NCI-H2171 treated with DMSO at 0.1 percent for 48 hours (cell line): ENCODE measurements at regions not wholly inside any gene's neighbourhood (a gene's known extent, or its start where the extent isn't known, plus 50 kb on each side); places are given as distances from the start of the nearest gene placed in this dataset.

Experiments
- DNase-seq: peaks from one replicate; lab custom pipeline; 2025; lab: John Stamatoyannopoulos, UW

DNA sequence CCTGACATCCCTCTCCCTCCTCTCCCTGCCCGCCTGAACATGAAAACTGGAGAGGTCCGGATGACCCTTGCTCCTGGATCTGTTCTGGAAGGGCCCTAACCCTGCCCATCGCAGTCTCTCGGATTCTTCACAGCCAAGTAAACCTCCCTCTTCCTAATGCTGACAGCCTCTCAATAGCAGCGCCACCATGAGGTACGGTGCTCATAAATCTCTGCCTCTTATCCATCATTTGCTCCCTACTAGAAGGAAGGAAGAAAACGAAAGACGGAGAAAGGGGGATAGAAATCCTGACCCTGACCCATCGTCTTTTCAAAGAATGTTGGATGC is 257.9 kb downstream of the BCL11A start:
- DNase-seq, result no peak

DNA sequence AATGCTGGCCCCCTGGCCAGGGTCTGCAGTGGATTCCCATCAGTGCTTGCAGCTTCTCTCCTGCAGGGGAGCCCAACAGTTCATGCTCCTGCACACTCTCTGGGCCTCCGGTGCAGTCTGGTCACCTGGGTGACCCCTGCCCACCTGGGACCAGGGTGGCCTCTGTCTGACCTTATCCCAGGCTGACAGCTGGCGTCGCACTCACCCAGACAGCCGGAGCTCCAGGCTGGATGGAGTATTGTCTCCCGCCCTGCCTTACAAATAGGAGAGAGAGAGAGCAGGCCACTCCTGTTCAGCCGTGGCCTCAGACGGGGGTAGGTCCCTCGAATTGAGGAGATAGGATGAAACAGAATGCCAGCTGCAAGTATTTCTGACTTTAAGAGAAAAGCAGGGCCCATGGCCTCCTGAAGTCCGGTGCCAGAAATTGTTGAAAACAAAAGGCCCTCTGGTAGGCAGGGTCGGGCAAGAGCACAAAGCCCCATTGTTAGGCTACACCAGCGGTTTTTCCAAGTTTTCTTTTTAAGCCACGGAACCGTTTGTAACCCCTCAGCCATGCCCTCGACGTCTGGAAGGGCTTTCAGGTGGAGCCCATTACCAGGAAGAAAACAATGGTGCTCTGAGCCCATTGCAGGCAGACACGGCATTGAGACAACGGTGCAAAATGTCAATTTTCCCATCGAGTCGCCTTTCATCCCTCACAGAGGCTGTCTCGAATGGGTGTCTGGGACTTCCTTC is 258.4 kb downstream of the BCL11A start:
- DNase-seq, result no peak

DNA sequence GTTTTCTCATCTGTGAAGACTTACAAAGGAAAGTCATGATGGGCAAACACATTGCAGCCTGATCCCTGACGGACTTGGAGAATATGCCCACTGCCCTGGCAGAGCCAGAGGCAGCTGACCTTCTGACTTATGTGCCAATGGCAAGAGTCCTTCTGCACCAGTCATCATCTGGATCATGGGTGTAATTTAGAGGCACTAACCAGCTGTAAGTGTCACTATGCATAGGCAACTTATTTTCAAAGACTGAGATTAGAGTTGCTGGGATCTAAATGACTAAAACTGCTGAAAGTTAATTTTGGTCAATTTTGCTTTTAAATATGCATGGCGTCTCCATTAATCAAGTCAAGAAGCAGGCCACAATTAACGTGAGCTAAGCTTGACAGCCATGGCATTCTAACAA is 261.2 kb downstream of the BCL11A start:
- DNase-seq, result no peak

DNA sequence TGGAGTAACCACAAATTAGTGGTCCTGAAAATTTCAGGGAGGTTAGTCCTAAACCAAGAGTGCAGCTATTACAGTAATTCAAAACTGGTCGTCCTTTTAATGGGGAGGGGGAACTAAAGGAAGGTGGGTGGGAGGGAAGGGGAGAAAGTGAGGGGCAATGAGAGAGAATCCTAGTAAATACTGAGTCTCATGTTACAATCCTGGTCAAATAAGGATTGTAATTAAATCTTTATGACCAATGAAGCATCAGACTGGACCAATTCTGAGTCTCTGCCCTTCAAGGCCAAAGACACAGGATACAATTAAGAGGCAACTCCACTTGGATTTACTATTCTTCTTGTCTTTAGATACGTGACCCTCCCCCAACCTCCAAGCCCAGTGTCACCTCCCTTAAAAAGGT is 262.9 kb downstream of the BCL11A start:
- no peak for DNase-seq

DNA sequence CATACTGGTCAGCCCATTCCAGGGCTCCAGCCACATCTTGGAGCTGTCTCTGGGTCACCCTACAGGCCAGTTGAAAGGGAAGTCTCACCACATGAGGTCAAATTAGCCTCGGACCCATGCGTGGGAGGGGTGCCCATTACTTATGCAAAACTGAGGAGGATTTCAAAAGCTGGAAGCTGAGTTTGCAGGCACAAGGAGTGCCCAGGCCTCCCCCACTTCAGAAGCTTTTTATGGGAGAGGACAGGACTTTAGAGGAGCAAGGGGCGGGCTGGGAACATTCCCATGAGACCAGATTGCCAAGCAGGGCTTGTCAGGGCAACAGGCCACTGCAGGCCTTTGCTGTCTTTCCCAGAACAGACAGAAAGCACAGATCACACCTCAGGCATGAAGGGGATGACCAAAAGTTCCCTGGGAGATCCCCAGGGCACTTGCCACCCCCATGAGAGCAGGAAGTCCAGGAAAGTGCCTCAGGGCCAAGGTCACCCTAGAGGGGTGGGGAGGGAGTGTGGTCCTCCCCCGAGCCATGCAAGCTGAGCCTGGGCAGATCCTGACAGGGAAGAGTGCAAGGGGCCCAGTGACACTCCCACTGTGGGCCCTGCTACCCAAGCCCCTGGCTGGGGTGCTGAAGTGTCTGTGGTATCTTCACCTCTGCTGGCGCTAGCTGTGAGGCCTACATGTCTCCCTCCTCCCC is 267.7 kb downstream of the BCL11A start:
- DNase-seq, result no peak

DNA sequence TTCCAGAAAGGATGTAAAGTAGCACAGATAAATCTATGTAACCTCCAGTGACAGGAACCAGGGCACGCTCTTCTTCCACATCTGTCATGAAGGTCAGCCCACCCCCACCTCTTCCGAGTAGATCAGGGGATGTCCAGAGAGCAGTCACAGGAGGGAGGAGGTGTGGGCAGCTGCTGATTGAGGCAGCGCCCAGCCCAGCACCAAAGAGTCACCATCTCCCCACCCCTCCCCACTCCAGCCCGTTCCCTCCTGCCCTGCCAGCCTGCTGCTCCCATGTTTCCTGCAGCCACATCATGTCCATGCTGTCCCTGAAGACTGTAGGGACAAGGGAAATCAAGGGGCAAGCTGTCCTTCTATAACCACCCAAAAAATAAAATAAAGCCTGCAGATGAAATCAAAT is 269.8 kb downstream of the BCL11A start:
- no peak for DNase-seq

DNA sequence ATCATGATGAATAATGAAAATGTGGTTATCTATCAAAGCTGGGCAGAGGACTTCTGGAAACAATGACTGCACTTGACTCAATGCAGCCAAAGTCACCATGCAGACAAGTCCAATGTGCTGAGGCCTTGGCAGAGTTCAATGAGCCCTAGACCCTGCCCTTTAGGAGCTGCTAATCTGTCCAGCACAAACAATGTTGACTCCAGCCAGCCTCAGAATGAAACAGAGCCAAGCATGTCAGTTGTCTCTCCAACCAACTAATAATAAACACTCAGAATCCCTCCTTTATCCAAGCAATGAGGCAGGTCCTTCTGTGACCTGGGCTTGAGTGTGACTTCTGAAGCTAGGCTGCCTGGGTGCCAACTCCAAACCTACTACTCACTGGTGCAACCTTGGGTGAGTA is 270.6 kb downstream of the BCL11A start:
- no peak for DNase-seq

DNA sequence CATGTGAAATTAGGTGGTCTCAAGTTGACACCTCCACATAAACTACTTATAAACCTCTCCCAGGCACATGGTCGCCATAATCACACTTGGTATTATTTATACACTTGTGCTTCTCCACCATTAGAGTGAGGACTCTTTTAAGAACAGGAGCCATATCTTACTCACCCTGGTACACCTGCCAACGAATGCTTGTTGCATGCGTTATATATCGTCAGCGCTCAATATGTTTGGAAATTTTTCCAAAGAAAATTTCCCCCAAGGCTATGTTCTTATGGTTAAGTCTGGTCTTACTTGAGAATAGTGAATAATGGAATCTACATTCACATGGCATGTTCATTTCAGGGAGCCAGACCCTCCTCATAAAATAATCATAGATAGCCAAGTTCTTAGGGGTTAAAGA is 271.7 kb downstream of the BCL11A start:
- no peak for DNase-seq

DNA sequence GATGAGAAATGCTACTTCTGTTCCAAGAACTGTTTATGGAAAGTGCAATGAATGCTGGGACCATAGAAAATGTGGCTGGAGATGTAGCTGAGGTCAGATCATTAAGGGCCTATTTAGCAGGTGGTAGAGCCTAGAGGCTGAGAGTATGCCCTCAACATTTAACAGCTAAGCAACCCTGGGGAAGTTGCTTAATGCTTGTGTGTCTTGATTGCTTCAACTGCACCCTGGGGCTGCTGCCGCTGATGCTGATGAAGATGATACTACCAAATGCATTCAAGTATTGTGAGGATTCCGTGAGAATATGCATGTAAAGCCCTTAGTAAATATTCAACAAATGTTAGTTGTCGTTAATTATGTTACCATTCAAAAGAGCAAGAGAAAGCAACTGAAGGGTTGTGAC is 273.2 kb downstream of the BCL11A start:
- DNase-seq, result no peak

DNA sequence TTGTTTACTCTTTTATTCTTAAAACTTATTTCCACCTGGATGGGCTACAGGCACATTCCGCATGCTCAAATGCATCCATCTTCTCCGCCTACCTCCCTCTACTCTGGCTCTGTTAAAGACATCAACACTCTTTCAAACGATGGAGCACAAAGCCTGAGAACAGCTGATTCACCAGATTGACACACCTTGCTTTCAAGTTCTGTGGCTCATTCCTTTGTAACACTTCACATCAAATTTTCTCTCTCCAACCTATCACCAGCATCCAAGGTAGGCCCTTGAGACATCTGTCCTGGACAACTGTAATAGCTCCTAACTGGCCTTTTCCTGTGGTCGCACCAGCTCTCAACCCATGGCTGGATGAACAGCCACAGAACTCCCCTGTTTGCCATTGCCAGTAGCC is 274.5 kb downstream of the BCL11A start:
- no peak for DNase-seq

DNA sequence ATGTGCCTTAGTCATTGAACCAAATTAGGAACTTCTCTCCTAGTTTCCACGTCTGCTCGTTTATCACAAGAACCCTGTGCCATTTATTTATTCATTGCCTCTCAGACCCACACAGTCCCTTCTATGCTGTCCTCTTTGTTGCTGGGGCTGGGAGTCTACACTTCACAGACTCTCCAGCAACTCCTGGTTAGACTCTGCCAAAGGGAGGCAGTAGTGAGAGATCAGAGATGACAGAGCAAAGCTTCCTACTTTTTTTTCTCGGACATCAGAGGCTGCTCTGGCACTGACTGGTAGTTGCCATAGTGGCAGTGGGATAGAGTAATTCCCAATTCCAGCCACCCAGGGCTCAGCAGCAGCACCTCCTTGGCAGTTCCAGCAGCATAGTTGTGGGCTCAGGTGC is 277.5 kb downstream of the BCL11A start:
- DNase-seq, result no peak

DNA sequence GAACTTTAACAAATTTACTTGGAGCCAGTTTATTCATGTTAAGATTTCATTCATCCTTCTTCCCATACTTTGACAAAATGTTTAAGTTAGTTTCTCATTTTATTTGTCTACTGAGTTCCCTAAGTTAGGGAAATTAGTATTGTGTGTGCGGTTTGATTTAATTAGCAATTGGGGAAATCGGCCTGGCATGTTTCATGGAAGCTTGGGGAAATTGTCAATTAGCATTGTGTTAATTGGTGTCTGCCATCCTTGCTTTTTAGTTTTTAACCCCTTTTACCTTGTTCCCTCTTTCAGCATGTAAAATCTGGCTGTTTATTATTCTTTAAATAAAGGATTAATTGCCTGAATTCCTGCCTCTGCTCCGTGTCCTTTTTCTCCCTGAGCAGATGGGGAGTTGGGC is 279.6 kb downstream of the BCL11A start:
- DNase-seq, result no peak

DNA sequence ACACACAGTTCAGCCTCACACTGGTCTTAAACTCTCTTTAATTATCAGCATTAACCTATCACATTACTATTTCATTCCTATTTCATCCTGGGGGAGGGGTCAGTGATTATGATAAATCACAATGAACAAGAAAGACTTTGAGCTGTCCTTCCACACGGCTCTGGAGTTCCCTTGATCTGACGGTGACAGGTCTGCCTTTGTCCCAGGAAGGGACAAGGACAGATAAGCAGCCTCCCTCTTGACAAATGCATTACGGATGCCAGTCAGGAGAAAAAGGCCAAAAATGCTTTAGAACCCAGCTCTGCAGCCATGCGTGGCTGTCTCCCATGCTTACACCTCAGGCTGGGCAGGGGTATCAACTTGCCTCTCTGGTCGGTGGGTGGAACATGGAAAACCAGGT is 281.7 kb downstream of the BCL11A start:
- DNase-seq, result no peak

DNA sequence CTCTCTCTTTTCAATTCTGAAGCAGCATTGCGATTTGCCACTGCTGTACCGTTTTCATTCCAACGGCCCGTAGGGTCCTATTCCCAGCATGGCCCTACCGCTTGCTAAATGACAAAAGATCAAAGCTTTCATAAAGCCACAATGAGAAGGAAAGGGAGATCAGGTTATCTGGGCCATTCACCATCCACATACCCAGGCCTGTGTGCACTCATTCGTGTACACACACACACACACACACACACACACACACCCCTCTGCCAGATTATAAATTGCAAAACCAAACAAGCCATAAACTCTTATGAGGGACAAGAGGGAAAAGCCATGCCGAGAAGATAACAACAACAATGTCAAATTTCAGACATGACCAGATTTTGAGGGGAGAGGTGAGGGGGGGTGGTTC is 282.3 kb downstream of the BCL11A start:
- no peak for DNase-seq

DNA sequence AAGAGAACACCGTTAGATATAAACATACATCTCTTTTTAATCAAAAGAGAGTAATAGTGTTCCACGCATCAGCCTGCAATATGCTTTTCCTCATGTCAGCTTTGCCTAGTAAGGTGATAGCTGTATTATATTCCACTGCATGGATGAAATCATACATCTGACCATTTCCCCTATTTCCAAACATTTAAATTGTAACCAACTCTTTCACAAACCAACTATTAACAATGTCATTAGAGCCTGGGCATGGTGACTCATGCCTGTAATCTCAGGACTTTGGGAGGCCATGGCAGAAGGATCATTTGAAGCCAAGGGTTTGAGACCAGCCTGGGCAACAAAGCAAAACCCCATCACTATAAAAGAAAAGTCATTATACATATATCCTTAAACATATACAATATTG is 284.8 kb downstream of the BCL11A start:
- DNase-seq, result no peak

DNA sequence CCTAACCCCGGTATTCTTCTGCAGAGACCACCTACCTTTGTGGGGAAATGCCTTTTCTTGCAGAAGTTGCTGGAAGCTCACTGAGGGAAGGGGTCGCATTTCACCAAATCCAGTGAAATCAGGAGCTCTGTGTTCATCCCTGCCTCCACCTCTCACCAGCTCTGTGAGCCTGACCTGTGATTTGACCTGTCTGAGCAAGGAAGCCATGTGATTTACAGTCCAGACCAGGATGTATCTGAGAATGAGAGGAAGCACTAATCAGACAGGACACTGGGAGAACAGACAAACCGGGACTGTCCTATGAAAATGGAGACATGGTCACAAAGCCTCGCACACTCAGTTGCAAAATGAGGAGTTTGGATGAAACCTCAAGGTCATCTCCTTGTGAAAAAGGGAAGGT is 285.4 kb downstream of the BCL11A start:
- DNase-seq, result no peak

DNA sequence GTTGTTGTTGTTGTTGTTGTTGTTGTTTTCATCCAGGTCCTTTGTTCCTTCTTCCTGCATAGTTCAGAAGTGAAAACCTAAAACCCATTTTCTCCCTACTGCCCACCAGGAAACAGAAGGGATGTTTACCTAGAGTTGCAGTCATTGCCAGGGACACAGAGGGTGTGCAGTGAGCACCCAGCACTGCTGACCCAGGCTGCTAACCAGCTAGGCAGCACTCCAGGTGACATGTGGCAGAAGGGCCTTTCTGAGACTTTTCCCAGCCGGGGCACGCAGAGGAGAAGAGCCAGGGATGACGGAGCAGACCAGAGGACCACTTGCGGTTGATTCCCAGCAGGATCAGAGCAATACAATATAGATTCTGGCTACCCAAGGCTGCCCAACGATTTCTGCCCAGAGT is 286.3 kb downstream of the BCL11A start:
- no peak for DNase-seq

DNA sequence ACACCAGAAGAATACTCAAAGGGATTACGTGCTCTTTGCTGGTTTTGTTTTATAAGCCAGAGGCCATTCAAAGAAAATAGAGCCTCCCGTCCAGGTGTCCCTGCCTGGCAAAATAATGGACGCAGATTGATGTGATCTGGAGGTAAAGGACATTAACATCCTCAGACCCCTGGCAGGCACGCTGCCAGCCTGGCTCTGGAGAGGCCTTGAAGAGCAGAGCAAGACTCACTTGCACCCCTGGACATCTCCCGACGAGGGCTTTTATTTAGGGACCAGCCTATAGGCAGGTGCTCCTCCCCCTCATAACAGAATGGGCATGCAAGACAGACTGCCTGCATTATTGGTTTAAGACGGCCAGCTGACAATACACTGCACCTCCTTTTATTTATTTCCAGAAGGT is 291.3 kb downstream of the BCL11A start:
- no peak for DNase-seq

DNA sequence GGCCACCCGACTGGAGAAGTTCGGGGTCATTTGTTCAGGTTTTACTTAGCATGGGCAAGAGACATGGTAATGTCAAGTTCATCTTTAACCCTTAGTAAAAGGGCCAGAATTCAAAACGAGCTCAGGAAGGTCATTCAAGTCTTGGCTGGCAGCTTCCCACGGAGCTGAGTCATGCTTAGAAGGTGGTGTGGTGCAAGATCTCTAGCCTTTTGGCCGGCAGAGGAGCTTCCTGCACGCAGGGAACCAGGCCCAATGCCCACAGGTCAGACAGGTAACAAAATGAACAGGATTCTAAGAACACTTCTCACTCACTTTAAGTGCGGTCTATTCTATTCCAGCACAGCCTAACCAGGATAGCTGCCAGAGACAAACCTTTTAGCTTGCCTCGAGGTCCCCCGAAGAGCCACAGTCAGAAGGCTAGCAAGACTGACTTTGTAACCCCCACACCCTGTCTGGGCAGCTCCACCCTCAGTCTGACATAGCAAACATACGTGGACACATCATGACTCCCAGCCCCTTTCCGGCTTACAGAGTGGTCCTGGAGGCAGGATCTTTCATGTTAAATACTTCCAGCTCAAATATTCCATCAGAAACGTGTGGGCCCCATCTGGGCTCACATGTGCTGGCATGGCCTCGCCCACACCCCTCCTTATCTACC is 292.7 kb downstream of the BCL11A start:
- DNase-seq, result no peak

DNA sequence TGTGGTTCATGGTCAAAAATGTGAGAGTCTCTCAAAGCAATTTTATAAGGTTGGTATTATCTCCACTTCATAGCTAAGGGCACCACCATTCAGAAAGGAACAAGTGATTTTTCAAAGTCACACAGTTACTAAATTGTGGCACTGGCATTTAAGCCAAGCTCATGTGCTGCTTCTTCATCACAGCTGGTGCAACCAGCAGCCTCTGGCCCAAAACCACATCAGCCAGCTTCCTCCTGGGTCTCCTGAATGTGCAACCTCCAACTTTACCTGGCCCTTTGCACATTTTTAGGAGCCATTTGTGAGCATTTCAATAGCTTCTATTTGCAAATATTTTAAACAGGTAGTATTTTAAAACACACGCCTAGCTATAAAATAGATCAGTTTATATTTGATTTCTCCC is 293.7 kb downstream of the BCL11A start:
- no peak for DNase-seq

DNA sequence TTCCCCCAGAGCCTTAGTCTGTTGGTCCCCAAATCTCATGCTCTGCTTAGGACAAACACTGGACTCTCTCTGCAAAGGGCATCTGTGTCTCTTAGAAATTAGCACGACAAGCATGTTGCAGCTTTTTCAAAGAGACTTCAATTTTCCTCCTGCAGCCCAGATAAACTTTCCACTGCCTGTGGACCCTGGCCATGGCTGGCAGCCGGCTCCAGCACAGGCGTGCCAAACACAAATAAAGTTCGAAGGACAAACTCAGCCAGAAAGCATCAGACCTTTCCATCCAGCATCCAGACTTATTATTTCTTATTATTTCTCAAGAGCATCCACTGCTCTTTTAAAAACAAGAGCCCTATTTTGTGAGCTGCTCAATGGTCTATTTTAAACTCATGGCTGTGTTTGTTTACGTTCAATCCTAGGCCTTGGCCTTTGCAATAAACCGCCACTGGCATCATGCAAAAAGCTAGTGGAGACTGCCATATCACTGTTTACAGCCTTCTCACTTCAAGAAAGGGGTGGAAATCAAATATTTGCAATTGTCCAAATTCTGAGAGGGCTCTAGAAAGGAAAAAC is 300.8 kb downstream of the BCL11A start:
- no peak for DNase-seq

DNA sequence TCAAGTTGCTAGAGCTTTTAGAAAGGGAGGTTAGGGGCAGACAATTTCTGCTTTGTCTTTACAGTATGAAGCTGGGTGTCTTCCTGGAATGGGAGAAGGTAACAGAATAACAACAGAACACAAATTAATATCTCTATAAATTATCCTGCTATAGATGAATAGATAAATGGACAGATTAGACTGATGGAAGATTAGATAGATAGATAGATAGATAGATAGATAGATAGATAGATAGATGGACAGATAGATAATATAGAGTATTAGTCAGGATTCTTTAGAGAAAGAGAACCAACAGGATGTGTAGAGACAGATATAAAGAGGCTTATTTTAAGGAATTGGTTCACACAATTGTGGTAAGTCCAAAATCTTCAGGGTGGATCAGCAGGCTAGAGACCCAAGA is 302.2 kb downstream of the BCL11A start:
- no peak for DNase-seq

DNA sequence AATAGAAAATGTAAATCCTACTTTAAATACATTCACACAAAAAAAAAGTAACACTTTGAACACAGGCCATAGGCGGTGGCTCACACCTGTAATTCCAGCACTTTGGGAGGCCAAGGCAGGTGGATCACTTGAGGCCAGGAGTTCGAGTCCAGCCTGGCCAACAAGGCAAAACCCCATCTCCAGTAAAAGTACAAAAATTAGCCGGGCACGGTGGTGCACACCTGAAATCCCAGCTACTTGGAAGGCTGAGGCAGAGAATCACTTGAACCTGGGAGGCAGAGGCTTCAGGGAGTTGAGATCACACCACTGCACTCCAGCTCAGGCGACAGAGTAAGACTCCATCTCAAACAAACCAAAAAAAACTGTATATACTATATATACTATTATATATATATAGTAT is 303.6 kb downstream of the BCL11A start:
- no peak for DNase-seq
